Uterus (tissue), 3 donors: ENCODE measurements at regions not wholly inside any gene's neighbourhood (a gene's known extent, or its start where the extent isn't known, plus 50 kb on each side); places are given as distances from the start of the nearest gene placed in this dataset.
A peak's percentile ranks its signal among the peaks of the same experiment; 100 is the strongest.

Experiments
- DNase-seq, 2 donors: peaks; one replicate each; pipeline ENCODE4 v3.0.0-alpha.2; 2019 to 2020
- H3K27ac ChIP-seq, 2 donors: fragments of 200-600 bp; sonication (generic); 1 replicate in 1 of 2; 2 replicates in 1 of 2; pipeline ENCODE4 v1.5.1; 2016 to 2018
- H3K27me3 ChIP-seq, 2 donors: fragments of 200-600 bp; sonication (generic); one replicate each; pipeline ENCODE4 v1.5.1; 2018 to 2019; ENCODE audit warnings: control low read depth in 1 of 2
- H3K36me3 ChIP-seq, 2 donors: fragments of 200-600 bp; sonication (generic); one replicate each; pipeline ENCODE4 v1.5.1; 2019; ENCODE audit warnings: control low read depth in 1 of 2
- H3K4me1 ChIP-seq, 2 donors: fragments of 200-600 bp; sonication (generic); one replicate each; pipeline ENCODE4 v1.5.1; 2018 to 2019; ENCODE audit warnings: control low read depth in 1 of 2
- H3K4me3 ChIP-seq, 2 donors: fragments of 200-600 bp; sonication (generic); 1 replicate in 1 of 2; 2 replicates in 1 of 2; pipeline ENCODE4 v1.5.1; 2018 to 2019; ENCODE audit warnings: mild to moderate bottlenecking in 1 of 2
- H3K9me3 ChIP-seq, 2 donors: fragments of 200-600 bp; sonication (generic); one replicate each; pipeline ENCODE4 v1.5.1; 2019; ENCODE audit warnings: control low read depth in 1 of 2
- POLR2A ChIP-seq, 2 donors: fragments of 450-650 bp; IDR thresholded peaks; one replicate each; pipeline ENCODE4 v1.6.1; 2016; ENCODE audit warnings: antibody characterized with exemption in 2 of 2, mild to moderate bottlenecking in 1 of 2, moderate library complexity in 1 of 2
- intact Hi-C: fragments of 100-400 bp; cut with DNase I; formaldehyde crosslinking; loops from one replicate; pipeline ENCODE4 v1.15.1; 2023; ENCODE audit warnings: low total_unique reads
- TF ChIP-seq, protein P1 (sequence below), 4 experiments: fragments of 200-600 bp in 2 of 4; fragments of 450-650 bp in 2 of 4; sonication (generic) in 2 of 4; IDR thresholded peaks; one replicate each; pipeline ENCODE4 v1.5.1; 2016 to 2019; ENCODE audit warnings: antibody characterized with exemption in 4 of 4, mild to moderate bottlenecking in 2 of 4, moderate library complexity in 1 of 4
- donor health status: DM: yes; HTN: yes; CAD: no.

- DNase-seq: no peak
- H3K27ac ChIP-seq: peak overlapping the region; percentile 1 to 73
- no peaks in the 10 kb centered on the region for H3K36me3 ChIP-seq
- TF ChIP-seq, protein P1, sequence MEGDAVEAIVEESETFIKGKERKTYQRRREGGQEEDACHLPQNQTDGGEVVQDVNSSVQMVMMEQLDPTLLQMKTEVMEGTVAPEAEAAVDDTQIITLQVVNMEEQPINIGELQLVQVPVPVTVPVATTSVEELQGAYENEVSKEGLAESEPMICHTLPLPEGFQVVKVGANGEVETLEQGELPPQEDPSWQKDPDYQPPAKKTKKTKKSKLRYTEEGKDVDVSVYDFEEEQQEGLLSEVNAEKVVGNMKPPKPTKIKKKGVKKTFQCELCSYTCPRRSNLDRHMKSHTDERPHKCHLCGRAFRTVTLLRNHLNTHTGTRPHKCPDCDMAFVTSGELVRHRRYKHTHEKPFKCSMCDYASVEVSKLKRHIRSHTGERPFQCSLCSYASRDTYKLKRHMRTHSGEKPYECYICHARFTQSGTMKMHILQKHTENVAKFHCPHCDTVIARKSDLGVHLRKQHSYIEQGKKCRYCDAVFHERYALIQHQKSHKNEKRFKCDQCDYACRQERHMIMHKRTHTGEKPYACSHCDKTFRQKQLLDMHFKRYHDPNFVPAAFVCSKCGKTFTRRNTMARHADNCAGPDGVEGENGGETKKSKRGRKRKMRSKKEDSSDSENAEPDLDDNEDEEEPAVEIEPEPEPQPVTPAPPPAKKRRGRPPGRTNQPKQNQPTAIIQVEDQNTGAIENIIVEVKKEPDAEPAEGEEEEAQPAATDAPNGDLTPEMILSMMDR (IDR thresholded peaks at IDR 0.05): peak; percentile 58 to 73 (median 62)
- TF ChIP-seq POLR2A (IDR thresholded peaks at IDR 0.05): no peak
- no peak overlapping the region for H3K4me3 ChIP-seq
- no peaks in the 10 kb centered on the region for H3K9me3 ChIP-seq
- peaks cover 0 to 6% of the 10 kb centered on the region in 2 donors for H3K4me1 ChIP-seq
- H3K27me3 ChIP-seq: no peaks in the 10 kb centered on the region
- intact Hi-C loops: loop anchor here (10.0 kb wide), 1 partner anchor 55 kb away; no protein-coding TSS in a partner anchor
Measured at GRCh38 chr1:65059930-65060538, 88.0 kb upstream of the AK4 start.

GRCh38 chr1:65062339-65062738 is 85.7 kb upstream of the AK4 start:
- Histone ChIP-seq H3K27me3 (no peaks in the 10 kb centered on the region), H3K4me1 (peaks cover 0 to 6% of the 10 kb centered on the region in 2 donors), H3K27ac (peak overlapping the region in 1 of 2 donors; percentile 42), H3K9me3 (no peaks in the 10 kb centered on the region), H3K36me3 (no peaks in the 10 kb centered on the region), H3K4me3 (no peak overlapping the region)
- TF ChIP-seq POLR2A (IDR thresholded peaks at IDR 0.05): no peak
- TF ChIP-seq, protein P1 (IDR thresholded peaks at IDR 0.05): no peak
- DNase-seq: no peak
- intact Hi-C loops: loop anchor here (10.0 kb wide), 1 partner anchor 58 kb away; no protein-coding TSS in a partner anchor

DNA sequence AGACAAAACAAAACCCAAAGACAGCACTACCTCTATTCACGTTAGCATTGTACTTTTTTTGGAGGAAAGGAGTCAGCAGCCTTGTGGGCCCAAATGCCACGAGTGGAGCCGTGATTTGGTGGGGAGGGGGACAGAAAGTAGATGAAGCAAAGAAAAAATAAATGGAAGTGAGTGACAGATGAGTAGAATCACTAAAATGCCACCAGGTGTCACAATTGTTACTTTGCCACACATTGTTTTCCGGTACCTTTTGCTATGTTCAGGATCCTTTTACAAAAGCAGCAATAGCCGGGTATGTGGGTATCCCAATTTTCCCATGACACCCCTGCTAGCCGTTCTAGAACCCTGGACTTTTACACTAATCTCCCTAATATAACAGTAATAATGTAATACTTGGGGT is 85.0 kb upstream of the AK4 start:
- intact Hi-C loops: loop anchor here (10.0 kb wide), 1 partner anchor 58 kb away; no protein-coding TSS in a partner anchor
- Histone ChIP-seq H3K4me1 (peaks cover 0 to 6% of the 10 kb centered on the region in 2 donors), H3K36me3 (no peaks in the 10 kb centered on the region), H3K9me3 (no peaks in the 10 kb centered on the region), H3K27ac (peak overlapping the region in 1 of 2 donors; percentile 42), H3K27me3 (no peaks in the 10 kb centered on the region), H3K4me3 (no peak overlapping the region)
- TF ChIP-seq, protein P1 (IDR thresholded peaks at IDR 0.05): no peak
- no peak for TF ChIP-seq POLR2A (IDR thresholded peaks at IDR 0.05)
- DNase-seq: no peak

- intact Hi-C loops: loop anchor here (10.0 kb wide), 1 partner anchor 60 kb away; no protein-coding TSS in a partner anchor
- H3K4me1 ChIP-seq: no peaks in the 10 kb centered on the region
Measured at GRCh38 chr1:65064981-65065380, 83.0 kb upstream of the AK4 start.

More at GRCh38 chr1:65064981-65065380, 83.0 kb upstream of the AK4 start:
- no peaks in the 10 kb centered on the region for H3K27me3 ChIP-seq
- H3K4me3 ChIP-seq: peak overlapping the region; percentile 92 to 95
- no peak for DNase-seq
- no peaks in the 10 kb centered on the region for H3K36me3 ChIP-seq
- no peaks in the 10 kb centered on the region for H3K9me3 ChIP-seq
- H3K27ac ChIP-seq: peak overlapping the region; percentile 100
- peak in 1 of 2 donors; percentile 4 for TF ChIP-seq POLR2A (IDR thresholded peaks at IDR 0.05)
- TF ChIP-seq, protein P1 (IDR thresholded peaks at IDR 0.05): no peak
